ENCODE measurements at regions not wholly inside any gene's neighbourhood (a gene's known extent, or its start where the extent isn't known, plus 50 kb on each side); places are given as distances from the start of the nearest gene placed in this dataset.

DNA sequence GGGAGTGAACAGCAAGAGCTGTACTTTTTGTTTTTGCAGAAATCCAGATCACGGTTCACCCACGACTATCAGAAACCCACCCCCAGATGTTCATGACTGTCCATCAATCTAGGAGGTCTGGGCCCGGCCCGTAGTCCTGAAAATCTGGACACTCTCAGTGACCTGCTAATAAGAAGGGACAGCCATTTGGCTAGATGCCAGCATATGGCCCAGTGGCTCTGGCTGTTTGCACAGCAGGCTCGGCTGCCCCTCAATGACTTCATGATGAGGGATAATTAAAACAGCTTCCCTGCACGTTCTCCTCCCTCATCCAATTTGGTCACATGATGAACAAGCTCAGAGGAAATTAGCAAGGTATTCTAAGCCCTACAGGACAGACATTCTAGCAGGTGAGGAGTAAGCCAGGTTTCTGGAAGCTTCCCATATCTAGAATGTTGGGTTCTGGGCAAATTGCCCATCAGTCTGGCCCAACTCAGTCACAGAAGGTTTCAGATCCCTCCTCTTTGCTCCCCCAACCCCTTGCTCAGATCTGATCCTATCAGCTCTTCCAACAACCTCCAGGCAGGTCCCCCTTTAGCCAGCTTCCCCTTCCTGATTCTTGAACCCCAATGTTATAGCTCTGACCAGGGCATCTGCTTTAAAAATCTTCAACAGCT lies 397.3 kb downstream of the SHANK2 start:
- in situ Hi-C loops (cut with MboI; ENCODE audit: low sequenced_read_pairs, unreplicated experiment): no loop called here
- TF ChIP-seq, protein P1, sequence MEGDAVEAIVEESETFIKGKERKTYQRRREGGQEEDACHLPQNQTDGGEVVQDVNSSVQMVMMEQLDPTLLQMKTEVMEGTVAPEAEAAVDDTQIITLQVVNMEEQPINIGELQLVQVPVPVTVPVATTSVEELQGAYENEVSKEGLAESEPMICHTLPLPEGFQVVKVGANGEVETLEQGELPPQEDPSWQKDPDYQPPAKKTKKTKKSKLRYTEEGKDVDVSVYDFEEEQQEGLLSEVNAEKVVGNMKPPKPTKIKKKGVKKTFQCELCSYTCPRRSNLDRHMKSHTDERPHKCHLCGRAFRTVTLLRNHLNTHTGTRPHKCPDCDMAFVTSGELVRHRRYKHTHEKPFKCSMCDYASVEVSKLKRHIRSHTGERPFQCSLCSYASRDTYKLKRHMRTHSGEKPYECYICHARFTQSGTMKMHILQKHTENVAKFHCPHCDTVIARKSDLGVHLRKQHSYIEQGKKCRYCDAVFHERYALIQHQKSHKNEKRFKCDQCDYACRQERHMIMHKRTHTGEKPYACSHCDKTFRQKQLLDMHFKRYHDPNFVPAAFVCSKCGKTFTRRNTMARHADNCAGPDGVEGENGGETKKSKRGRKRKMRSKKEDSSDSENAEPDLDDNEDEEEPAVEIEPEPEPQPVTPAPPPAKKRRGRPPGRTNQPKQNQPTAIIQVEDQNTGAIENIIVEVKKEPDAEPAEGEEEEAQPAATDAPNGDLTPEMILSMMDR (IDR thresholded peaks at IDR 0.05; ENCODE audit: borderline replicate concordance, control extremely low read depth, extremely low read depth, insufficient read depth, missing control alignments): no peak
- no peak for DNase-seq (ENCODE audit: low spot score)

DNA sequence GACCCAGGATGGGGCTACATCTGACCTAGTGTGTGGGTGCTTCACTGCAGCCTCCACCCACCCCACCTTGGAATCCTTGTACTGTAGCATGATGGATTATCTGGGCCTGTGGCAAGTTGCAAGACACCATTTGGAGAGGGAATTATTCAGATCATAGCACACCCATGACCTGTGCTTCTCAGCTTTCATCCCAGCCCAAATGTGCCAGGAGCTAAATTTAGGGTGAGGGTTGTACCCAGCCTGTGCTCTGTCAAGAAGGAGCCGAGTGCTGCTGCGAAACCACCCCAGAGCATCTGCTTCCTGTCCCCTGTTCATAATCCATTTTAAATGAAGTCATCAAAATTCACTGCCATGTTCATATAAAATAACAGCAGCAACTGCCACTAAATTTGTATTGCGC lies 394.5 kb downstream of the SHANK2 start:
- DNase-seq (ENCODE audit: low spot score): no peak
- TF ChIP-seq, protein P1 (IDR thresholded peaks at IDR 0.05; ENCODE audit: borderline replicate concordance, control extremely low read depth, extremely low read depth, insufficient read depth, missing control alignments): no peak
- in situ Hi-C loops (cut with MboI; ENCODE audit: low sequenced_read_pairs, unreplicated experiment): no loop called here

DNA sequence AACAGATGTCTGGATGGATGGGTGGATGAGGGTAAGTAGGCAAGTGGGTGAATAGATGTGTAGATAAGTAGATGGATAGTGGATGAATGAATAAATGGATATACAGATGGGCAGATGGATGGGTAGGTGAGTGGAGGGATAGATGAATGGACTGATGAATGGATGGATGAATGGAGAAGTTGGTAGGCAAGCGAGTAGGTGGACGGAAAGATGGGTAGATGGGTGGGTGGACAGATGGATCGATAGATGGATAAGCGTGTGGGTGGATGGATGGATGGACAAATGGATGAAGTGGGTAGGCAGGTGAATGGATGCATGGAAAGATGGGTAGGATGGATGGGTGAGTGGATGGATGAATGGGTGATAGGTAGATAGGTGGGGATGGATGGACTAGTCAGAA lies 393.2 kb downstream of the SHANK2 start:
- TF ChIP-seq, protein P1 (IDR thresholded peaks at IDR 0.05; ENCODE audit: borderline replicate concordance, control extremely low read depth, extremely low read depth, insufficient read depth, missing control alignments): no peak
- no peak for DNase-seq (ENCODE audit: low spot score)
- in situ Hi-C loops (cut with MboI; ENCODE audit: low sequenced_read_pairs, unreplicated experiment): no loop called here

DNA sequence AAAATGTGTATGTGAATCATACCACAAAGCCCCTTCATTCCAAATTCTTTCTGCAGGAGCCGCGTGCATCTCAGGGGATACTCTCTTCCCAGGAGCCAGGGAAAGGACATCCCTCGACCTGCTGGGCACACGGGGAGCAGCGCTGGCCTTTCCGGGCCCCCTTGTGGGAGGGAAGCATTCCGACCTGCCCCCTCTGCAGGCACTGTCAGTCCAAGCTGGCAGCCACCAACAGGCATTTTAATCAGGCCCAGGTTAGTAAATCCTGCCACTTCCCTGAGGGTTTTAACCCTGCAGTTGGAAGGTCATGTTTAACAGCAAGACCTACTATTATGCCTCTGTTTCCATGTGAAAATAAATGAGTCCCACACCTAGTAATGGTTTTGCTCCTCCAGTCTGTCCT lies 391.5 kb downstream of the SHANK2 start:
- no peak for DNase-seq (ENCODE audit: low spot score)
- TF ChIP-seq, protein P1 (IDR thresholded peaks at IDR 0.05; ENCODE audit: borderline replicate concordance, control extremely low read depth, extremely low read depth, insufficient read depth, missing control alignments): no peak
- in situ Hi-C loops (cut with MboI; ENCODE audit: low sequenced_read_pairs, unreplicated experiment): no loop called here

DNA sequence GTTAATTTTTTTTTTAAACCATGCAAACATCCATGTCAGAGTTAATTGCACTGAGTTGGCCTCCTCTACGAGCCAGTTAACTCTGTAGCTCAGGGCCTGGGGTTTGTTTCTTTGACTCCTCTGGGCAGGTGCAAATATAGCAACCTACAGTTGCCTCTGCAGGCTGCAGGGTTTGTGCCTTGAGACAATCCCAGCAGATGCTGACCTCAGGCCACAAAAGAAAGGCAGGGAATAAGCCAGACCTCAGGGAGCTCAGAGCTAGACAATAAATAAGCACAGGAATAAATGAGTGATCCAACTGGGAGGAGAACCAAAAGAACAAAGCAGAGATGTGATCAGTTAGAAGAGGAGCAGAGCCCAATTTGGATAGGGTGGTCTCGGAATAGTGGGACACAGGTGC lies 390.8 kb downstream of the SHANK2 start:
- in situ Hi-C loops (cut with MboI; ENCODE audit: low sequenced_read_pairs, unreplicated experiment): no loop called here
- no peak for DNase-seq (ENCODE audit: low spot score)
- TF ChIP-seq, protein P1 (IDR thresholded peaks at IDR 0.05; ENCODE audit: borderline replicate concordance, control extremely low read depth, extremely low read depth, insufficient read depth, missing control alignments): no peak

DNA sequence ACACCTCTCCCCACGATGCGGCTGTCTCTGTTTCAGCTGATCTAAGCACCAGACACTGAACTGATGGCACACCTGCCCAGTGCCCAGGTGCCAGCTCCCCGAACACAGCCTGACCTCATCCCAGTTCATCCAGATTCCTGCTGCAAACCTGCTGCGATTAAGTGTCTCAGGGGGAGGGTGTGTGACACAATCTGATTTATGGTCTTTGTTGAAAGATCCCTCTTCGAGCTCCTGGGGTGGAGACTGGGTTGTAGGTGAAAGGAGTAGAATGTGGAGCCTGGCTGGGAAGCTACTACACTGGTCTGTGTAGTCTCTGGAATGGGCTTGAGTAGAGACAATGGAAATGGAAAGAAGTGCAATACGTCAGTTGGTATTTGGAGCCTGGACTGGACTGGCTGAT lies 390.3 kb downstream of the SHANK2 start:
- TF ChIP-seq, protein P1 (IDR thresholded peaks at IDR 0.05; ENCODE audit: borderline replicate concordance, control extremely low read depth, extremely low read depth, insufficient read depth, missing control alignments): no peak
- in situ Hi-C loops (cut with MboI; ENCODE audit: low sequenced_read_pairs, unreplicated experiment): no loop called here
- DNase-seq (ENCODE audit: low spot score): no peak
